ENCODE measurements at regions not wholly inside any gene's neighbourhood (a gene's known extent, or its start where the extent isn't known, plus 50 kb on each side); places are given as distances from the start of the nearest gene placed in this dataset.

- H3K9me3 Mint-ChIP-seq: peaks cover 3% of the 10 kb centered on the region
- POLR2A ChIA-PET: no interaction called here
- CTCF ChIA-PET: no interaction called here
- ATAC-seq: no peak
- no peak for DNase-seq
- no peaks in the 10 kb centered on the region for H3K36me3 Mint-ChIP-seq (ENCODE audit: low read depth)
- no peak overlapping the region for H3K27ac Mint-ChIP-seq
- intact Hi-C loops (cut with micrococcal nuclease): no loop called here
- no peaks in the 10 kb centered on the region for H3K4me1 Mint-ChIP-seq (ENCODE audit: low read depth)
- H3K27me3 Mint-ChIP-seq: peaks cover 7% of the 10 kb centered on the region
- no peak overlapping the region for H3K4me3 Mint-ChIP-seq
- TF ChIP-seq, protein P1, sequence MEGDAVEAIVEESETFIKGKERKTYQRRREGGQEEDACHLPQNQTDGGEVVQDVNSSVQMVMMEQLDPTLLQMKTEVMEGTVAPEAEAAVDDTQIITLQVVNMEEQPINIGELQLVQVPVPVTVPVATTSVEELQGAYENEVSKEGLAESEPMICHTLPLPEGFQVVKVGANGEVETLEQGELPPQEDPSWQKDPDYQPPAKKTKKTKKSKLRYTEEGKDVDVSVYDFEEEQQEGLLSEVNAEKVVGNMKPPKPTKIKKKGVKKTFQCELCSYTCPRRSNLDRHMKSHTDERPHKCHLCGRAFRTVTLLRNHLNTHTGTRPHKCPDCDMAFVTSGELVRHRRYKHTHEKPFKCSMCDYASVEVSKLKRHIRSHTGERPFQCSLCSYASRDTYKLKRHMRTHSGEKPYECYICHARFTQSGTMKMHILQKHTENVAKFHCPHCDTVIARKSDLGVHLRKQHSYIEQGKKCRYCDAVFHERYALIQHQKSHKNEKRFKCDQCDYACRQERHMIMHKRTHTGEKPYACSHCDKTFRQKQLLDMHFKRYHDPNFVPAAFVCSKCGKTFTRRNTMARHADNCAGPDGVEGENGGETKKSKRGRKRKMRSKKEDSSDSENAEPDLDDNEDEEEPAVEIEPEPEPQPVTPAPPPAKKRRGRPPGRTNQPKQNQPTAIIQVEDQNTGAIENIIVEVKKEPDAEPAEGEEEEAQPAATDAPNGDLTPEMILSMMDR (IDR thresholded peaks at IDR 0.05): no peak
These were observed 118.3 kb upstream of the SHH start for GRCh38 chr7:155930527-155930926.

GRCh38 chr7:155930061-155930460, 117.8 kb upstream of the SHH start:
- ChIA-PET POLR2A (no interaction called here), CTCF (no interaction called here)
- H3K36me3 Mint-ChIP-seq (ENCODE audit: low read depth): no peaks in the 10 kb centered on the region
- no peak overlapping the region for H3K4me3 Mint-ChIP-seq
- TF ChIP-seq, protein P1 (IDR thresholded peaks at IDR 0.05): no peak
- intact Hi-C loops (cut with micrococcal nuclease): no loop called here
- no peaks in the 10 kb centered on the region for H3K4me1 Mint-ChIP-seq (ENCODE audit: low read depth)
- ATAC-seq (no peak), DNase-seq (no peak)
- peaks cover 8% of the 10 kb centered on the region for H3K27me3 Mint-ChIP-seq
- H3K9me3 Mint-ChIP-seq: peaks cover 3% of the 10 kb centered on the region
- H3K27ac Mint-ChIP-seq: no peak overlapping the region

DNA sequence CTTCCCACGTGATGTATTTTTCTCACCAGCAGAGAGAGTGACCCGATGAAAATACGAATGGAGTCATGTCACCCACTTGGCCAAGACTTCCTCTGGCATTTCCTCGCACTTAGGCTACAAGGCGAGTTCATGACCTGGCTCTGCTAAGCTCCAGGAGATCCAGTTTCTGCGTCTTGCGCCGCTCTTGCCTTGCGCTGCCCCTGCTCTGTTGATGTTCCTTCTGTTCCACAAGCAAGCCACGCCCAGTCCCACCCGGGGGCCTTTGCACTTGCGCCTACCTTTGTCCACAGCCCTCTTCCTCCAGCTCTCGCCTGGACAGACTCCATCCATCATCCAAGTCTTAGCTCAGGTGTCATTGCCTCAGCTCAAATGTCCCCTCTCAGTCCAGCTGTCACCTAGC, 116.3 kb upstream of the SHH start:
- Mint-ChIP-seq H3K27ac (no peak overlapping the region), H3K4me1 (ENCODE audit: low read depth) (no peaks in the 10 kb centered on the region), H3K4me3 (no peak overlapping the region), H3K9me3 (no peaks in the 10 kb centered on the region), H3K27me3 (peaks cover 8% of the 10 kb centered on the region), H3K36me3 (ENCODE audit: low read depth) (no peaks in the 10 kb centered on the region)
- TF ChIP-seq, protein P1 (IDR thresholded peaks at IDR 0.05): no peak
- ChIA-PET CTCF (no interaction called here), POLR2A (no interaction called here)
- DNase-seq (no peak), ATAC-seq (no peak)
- intact Hi-C loops (cut with micrococcal nuclease): no loop called here

DNA sequence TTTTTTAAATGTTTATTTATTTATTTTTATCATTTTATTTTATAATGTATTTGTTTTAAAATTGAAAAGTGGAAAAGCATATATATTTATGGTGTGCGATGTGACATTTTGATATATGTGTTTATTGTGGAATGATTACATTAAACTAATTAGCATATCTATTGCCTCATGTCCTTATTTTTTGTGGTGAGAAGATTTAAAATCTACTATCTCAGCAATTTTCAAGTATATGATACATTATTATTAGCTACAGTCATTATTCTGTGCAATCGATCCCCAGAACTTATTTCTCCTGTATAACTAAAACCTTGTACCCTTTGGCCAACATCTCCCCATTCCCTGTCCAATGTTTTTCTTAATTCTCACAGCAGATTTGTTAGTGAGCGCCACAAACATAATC, 115.6 kb upstream of the SHH start:
- ATAC-seq (no peak), DNase-seq (no peak)
- intact Hi-C loops (cut with micrococcal nuclease): no loop called here
- Mint-ChIP-seq H3K4me1 (ENCODE audit: low read depth) (no peaks in the 10 kb centered on the region), H3K27ac (no peak overlapping the region), H3K4me3 (no peak overlapping the region), H3K9me3 (no peaks in the 10 kb centered on the region), H3K27me3 (peaks cover 8% of the 10 kb centered on the region), H3K36me3 (ENCODE audit: low read depth) (no peaks in the 10 kb centered on the region)
- TF ChIP-seq, protein P1 (IDR thresholded peaks at IDR 0.05): no peak
- ChIA-PET CTCF (no interaction called here), POLR2A (no interaction called here)

DNA sequence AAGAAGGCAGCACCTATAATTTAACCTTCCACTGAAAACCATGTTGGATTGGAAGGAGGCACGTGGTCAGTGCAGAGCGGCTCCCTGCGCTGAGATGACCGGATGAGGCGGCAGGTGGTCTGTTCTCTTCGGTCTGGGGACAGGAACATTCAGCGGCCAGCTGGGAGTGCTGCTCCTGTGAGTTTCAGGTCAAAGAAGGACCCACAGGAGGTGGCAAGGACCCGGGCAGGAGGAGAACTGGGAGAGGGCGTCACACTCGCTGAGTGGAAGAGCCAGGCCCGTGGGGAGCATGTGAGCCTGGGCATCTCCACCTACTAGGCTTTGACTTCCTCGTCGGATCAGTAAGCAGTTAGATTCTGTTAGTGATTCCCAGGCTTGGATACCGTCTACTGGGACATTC, 113.4 kb upstream of the SHH start:
- Mint-ChIP-seq H3K4me3 (no peak overlapping the region), H3K36me3 (ENCODE audit: low read depth) (no peaks in the 10 kb centered on the region), H3K27me3 (peaks cover 8% of the 10 kb centered on the region), H3K9me3 (no peaks in the 10 kb centered on the region), H3K4me1 (ENCODE audit: low read depth) (no peaks in the 10 kb centered on the region), H3K27ac (no peak overlapping the region)
- ChIA-PET CTCF (no interaction called here), POLR2A (no interaction called here)
- ATAC-seq: no peak
- TF ChIP-seq, protein P1 (IDR thresholded peaks at IDR 0.05): no peak
- intact Hi-C loops (cut with micrococcal nuclease): no loop called here
- DNase-seq: no peak
